Activated CD8-positive, alpha-beta T cell treated with anti-CD3 and anti-CD28 coated beads for 36 hours (primary cell): ENCODE measurements at regions not wholly inside any gene's neighbourhood (a gene's known extent, or its start where the extent isn't known, plus 50 kb on each side); places are given as distances from the start of the nearest gene placed in this dataset.

ENCODE experiments used
- ATAC-seq: fragments of 200-7000 bp; cut with Tn5 transposase; one replicate; pipeline ENCODE4 v1.10.0; 2021; ENCODE audit warnings: mild to moderate bottlenecking, moderate library complexity
- CTCF ChIA-PET: fragments of 350-600 bp; sonication (Branson Sonifier 250); formaldehyde crosslinking; loops from one replicate; lab custom pipeline; 2021; ENCODE audit warnings: antibody characterized with exemption; lab: Charles Lee
- POLR2A ChIA-PET: fragments of 350-600 bp; sonication (Branson Sonifier 250); formaldehyde crosslinking; loops from one replicate; lab custom pipeline; 2021; ENCODE audit warnings: antibody characterized with exemption; lab: Charles Lee
- DNase-seq: peaks from one replicate; pipeline ENCODE4 v3.0.0-alpha.2; 2020
- H3K27ac Mint-ChIP-seq: one replicate; pipeline ENCODE4 v1.8.0; 2021; ENCODE audit warnings: mild to moderate bottlenecking, mixed read lengths
- H3K27me3 Mint-ChIP-seq: one replicate; pipeline ENCODE4 v1.8.0; 2021; ENCODE audit warnings: mixed read lengths
- H3K36me3 Mint-ChIP-seq: one replicate; pipeline ENCODE4 v1.8.0; 2021; ENCODE audit warnings: low read depth, mixed read lengths
- H3K4me1 Mint-ChIP-seq: one replicate; pipeline ENCODE4 v1.8.0; 2021; ENCODE audit warnings: low read depth, mixed read lengths
- H3K4me3 Mint-ChIP-seq: one replicate; pipeline ENCODE4 v1.8.0; 2021; ENCODE audit warnings: mild to moderate bottlenecking, moderate library complexity, mixed read lengths
- H3K9me3 Mint-ChIP-seq: one replicate; pipeline ENCODE4 v1.8.0; 2021; ENCODE audit warnings: mixed read lengths
- intact Hi-C: fragments of 100-400 bp; cut with micrococcal nuclease; formaldehyde crosslinking; loops from one replicate; pipeline ENCODE4 v1.10.0; 2022
- TF ChIP-seq, protein P1 (sequence below): fragments of 200-600 bp; IDR thresholded peaks from one replicate; pipeline ENCODE4 v1.8.0; 2022; ENCODE audit warnings: antibody characterized with exemption, mild to moderate bottlenecking

DNA sequence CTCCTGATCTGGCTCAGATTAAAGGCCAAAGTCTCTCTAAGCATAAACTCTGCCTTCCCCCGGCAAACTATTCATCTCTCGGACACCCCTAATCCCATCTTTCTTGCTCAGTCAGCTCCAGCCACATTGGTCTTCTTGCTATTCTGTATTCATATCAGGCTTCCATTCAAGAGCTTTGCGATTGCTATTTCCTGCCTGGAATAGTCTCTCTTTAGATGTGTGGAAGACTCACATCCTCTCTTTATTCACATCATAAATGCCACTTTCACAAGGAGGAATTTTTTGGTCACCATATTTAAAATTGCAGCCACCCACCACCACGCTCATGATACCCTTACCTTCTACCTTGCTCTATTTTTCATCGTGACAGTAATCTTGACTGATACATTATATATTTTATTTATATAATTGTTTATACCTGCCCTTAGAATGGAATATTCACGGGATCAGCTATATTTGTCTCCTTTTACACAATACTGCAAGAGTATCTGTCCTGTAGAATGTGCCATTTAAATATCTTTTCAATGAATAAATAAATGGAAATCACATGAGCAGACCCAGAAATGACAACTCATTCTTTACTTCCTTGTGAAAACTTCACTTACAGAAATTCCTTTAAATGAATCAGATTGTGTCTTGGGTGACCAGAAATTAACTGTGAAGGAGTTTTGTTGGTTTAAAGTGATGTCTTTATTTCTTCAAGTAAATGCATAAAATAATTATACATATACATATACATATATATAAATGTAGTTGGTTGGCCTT, 780.6 kb upstream of the FLRT2 start:
- intact Hi-C loops: no loop called here
- DNase-seq: no peak
- no peak for ATAC-seq
- H3K27ac Mint-ChIP-seq: no peak overlapping the region
- no peak overlapping the region for H3K4me3 Mint-ChIP-seq
- TF ChIP-seq, protein P1, sequence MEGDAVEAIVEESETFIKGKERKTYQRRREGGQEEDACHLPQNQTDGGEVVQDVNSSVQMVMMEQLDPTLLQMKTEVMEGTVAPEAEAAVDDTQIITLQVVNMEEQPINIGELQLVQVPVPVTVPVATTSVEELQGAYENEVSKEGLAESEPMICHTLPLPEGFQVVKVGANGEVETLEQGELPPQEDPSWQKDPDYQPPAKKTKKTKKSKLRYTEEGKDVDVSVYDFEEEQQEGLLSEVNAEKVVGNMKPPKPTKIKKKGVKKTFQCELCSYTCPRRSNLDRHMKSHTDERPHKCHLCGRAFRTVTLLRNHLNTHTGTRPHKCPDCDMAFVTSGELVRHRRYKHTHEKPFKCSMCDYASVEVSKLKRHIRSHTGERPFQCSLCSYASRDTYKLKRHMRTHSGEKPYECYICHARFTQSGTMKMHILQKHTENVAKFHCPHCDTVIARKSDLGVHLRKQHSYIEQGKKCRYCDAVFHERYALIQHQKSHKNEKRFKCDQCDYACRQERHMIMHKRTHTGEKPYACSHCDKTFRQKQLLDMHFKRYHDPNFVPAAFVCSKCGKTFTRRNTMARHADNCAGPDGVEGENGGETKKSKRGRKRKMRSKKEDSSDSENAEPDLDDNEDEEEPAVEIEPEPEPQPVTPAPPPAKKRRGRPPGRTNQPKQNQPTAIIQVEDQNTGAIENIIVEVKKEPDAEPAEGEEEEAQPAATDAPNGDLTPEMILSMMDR: no peak
- no peaks in the 10 kb centered on the region for H3K27me3 Mint-ChIP-seq
- peaks cover 1% of the 10 kb centered on the region for H3K9me3 Mint-ChIP-seq
- CTCF ChIA-PET: no interaction called here
- no peaks in the 10 kb centered on the region for H3K4me1 Mint-ChIP-seq
- H3K36me3 Mint-ChIP-seq: no peaks in the 10 kb centered on the region
- POLR2A ChIA-PET: no interaction called here

- POLR2A ChIA-PET: no interaction called here
- no peak for DNase-seq
- intact Hi-C loops: no loop called here
Measured at GRCh38 chr14:84750284-84750683, 779.7 kb upstream of the FLRT2 start.

DNA sequence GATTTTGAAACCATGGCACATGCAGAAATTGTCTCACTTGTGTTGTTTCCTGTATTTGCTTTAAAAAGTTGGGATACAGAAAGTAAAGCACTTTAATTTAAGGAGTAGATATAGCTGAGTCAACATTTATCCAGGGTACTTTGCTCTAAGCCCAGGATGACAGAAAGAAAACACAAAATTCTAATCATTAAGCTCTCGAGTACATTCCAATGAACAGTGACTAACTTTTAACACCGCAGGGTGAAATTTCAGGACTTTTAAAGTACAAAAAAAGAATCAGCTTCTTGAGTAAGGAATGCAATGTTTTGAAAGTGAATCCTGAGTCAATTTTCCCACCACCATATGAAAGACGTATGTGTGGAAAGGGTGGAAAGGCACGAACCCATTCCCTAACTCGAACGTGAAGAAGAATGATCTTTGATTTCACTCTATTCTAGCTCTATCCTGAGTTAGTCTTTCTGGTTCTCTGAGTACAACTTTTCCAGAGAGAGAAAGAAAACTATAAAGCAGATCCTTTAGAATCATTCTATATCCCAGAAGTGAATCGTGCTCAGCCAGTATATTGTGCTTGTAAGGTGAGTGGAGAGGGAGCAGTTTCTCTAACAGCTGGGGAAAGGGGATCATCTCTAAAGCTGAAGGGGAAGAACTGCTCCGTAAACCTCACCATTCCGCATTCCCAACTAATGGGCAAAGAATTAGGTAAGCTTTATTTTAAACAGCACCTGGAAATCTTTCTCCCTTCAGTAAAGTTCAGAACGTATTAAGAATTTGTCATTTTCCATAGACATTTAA, 779.0 kb upstream of the FLRT2 start:
- DNase-seq (no peak), ATAC-seq (no peak)
- intact Hi-C loops: no loop called here
- no peak overlapping the region for H3K4me3 Mint-ChIP-seq
- H3K9me3 Mint-ChIP-seq: peaks cover 1% of the 10 kb centered on the region
- no peaks in the 10 kb centered on the region for H3K4me1 Mint-ChIP-seq
- H3K36me3 Mint-ChIP-seq: no peaks in the 10 kb centered on the region
- H3K27ac Mint-ChIP-seq: no peak overlapping the region
- no peaks in the 10 kb centered on the region for H3K27me3 Mint-ChIP-seq
- ChIA-PET CTCF (no interaction called here), POLR2A (no interaction called here)
- TF ChIP-seq, protein P1: no peak

More at GRCh38 chr14:84750284-84750683, 779.7 kb upstream of the FLRT2 start:
- Mint-ChIP-seq H3K9me3 (peaks cover 1% of the 10 kb centered on the region), H3K27ac (no peak overlapping the region), H3K4me1 (no peaks in the 10 kb centered on the region), H3K27me3 (no peaks in the 10 kb centered on the region), H3K36me3 (no peaks in the 10 kb centered on the region), H3K4me3 (no peak overlapping the region)
- ATAC-seq: no peak
- TF ChIP-seq, protein P1: no peak
- CTCF ChIA-PET: no interaction called here

- H3K27me3 Mint-ChIP-seq: no peaks in the 10 kb centered on the region
- no peak overlapping the region for H3K4me3 Mint-ChIP-seq
- intact Hi-C loops: no loop called here
- POLR2A ChIA-PET: no interaction called here
- no peaks in the 10 kb centered on the region for H3K36me3 Mint-ChIP-seq
- H3K9me3 Mint-ChIP-seq: peaks cover 1% of the 10 kb centered on the region
- CTCF ChIA-PET: no interaction called here
- ATAC-seq (no peak), DNase-seq (no peak)
- no peak overlapping the region for H3K27ac Mint-ChIP-seq
- H3K4me1 Mint-ChIP-seq: no peaks in the 10 kb centered on the region
- TF ChIP-seq, protein P1: no peak
Measured at GRCh38 chr14:84751745-84752144, 778.2 kb upstream of the FLRT2 start.
